ENCODE measurements at regions not wholly inside any gene's neighbourhood (a gene's known extent, or its start where the extent isn't known, plus 50 kb on each side); places are given as distances from the start of the nearest gene placed in this dataset.
"Not testable (repeated sequence)": the region's sequence is repeated elsewhere in the genome, so short reads cannot be mapped to it uniquely, and the experiment has no call there.

DNA sequence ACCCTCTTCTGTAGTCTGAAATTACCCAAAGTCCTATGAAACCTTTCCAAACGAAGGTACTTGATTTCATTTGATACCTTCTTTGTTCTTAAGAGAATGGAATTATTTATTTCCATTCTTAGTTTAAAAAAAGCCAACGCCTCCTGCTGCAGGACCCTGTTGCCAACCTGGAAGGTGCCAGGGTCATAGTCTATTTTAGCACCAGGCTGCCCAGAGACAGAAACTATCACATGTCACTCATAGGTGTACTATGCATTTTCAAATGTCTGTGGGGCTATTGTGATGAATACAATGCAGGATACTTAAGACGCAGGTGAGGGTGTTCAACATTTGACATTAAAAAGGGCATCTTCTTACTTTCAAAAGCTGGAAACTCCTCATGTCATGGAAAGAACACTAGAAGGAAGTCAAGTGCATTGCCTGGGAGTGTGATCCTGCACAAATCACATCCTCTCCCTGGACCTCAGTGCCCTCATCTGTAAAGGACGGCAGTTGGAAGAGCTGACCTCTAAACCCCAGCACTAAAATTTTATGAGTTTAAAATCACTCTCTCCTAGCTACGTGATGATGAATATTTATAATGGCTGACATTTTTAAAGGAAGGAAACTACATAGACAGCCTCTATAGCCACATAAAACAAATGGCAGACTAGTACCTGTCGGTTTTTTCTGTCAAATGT lies 107.3 kb upstream of the SYT6 start:
- DNase-seq: no peak

DNA sequence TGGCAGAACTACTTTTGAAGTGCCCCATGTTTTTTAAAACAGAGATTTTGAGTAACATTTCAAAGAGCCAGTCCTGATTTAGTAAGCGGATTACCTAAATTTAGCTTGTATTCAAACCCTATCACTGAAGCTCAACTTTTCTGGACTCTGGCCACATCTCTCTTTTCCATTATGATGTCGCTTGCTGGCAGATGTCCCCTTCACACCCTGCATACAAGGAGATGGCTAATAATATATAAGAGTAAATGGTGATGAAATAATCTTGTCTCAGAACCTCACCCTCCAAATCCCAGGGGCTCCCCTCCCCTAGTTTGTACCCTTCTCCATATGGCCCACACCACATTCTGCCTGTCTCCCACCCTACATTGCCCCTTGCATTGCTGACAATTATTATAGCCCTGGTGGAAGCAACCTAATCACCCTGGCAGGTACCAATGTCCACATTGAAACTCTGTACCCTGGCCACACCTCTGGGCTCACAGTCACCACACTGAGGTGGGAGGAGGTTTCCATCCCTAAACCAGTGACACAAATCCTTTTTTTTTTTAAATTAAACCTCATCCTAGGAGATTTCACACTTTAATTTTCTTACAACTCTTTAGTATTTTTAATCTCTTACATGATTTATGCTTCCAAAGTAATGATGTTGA lies 106.0 kb upstream of the SYT6 start:
- no peak for DNase-seq

DNA sequence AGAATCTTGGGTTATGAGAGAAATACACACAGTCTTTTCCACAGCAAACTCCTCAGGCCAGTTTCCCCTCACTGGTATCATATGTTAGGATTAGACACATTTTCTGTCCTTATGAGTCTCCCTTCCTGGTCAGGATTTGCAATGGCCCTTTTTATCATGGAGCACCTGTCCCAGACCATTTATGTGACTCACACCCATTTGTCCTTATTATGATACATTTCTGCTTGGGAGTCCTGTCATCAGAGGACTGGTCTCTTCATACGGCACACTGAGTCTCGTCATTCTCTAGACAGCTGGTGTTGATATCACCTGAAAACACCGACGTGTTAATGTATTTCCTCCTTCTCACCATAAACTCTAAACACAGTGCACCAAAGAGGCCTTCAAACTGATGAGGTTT lies 105.0 kb upstream of the SYT6 start:
- DNase-seq: no peak

DNA sequence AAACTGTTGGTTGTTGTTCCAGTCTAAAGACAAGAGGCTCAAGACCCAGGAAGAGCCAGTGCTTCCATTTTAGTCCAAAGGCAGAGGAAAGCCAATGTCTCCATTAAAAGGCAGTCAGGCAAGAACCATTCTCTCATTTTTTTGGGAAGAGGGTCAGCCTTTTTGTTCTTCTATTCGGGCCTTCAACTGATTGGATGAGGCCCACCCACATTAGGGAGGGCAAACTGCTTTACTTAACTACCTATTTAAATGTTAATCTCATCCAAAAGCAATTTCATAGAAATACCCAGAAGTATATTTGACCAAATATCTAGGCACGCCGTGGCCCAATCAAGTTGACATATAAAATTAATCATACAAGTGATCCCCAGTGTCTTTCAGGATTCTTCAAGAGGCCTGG lies 104.4 kb upstream of the SYT6 start:
- no peak for DNase-seq

DNA sequence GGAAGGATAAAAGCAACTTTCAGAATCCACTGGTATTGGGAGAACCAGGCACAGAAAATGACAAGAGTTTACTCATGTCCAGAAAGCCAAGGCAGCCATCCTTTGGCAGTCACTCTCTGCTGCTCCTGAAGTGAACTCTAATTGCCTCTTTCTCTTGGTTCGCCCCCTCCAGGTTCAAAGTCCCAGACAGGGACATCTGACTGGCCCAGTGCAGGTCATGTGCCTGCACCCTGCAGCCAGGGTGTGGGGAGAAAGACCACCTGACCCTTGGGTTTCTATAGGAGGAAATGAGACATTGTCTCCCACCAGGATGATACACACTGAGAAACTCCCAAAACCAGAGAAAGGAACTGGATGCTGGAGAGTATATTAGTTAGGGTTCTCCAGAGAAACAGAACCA lies 103.9 kb upstream of the SYT6 start:
- no peak for DNase-seq

DNA sequence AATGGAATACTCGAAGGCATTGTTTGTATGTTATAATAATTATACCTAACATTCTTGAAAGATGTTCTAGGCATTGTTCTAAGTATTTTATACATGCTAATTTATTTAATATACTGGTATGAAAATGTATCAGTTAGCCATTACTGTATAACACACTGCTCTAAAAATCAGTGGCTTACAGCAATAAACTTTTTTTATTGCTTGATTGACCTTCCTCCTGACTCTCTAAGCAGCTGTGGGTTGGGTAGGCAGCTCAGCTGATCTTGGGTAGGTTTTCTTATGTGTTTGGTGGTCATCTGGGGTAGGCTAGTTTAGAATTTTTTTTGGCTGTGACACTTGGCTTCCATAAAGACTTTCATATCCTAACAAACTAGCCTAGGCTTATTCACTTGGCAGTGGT lies 100.2 kb upstream of the SYT6 start:
- no peak for DNase-seq

DNA sequence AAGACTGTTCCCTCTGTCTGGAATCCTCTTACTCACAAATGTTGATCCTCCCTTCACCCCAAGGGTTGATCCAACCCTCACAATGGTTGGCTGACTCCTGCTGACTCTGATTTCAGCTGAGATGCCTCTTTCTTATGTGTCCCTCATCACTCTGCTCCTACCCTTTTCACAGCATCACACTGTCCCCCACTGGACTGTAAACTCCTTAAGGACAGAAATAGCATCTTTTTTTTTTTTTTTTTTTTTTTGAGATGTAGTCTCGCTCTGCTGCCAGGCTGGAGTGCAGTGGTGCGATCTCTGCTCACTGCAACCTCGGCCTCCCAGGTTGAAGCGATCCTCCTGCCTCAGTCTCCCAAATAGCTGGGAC lies 97.9 kb upstream of the SYT6 start:
- DNase-seq: no peak

DNA sequence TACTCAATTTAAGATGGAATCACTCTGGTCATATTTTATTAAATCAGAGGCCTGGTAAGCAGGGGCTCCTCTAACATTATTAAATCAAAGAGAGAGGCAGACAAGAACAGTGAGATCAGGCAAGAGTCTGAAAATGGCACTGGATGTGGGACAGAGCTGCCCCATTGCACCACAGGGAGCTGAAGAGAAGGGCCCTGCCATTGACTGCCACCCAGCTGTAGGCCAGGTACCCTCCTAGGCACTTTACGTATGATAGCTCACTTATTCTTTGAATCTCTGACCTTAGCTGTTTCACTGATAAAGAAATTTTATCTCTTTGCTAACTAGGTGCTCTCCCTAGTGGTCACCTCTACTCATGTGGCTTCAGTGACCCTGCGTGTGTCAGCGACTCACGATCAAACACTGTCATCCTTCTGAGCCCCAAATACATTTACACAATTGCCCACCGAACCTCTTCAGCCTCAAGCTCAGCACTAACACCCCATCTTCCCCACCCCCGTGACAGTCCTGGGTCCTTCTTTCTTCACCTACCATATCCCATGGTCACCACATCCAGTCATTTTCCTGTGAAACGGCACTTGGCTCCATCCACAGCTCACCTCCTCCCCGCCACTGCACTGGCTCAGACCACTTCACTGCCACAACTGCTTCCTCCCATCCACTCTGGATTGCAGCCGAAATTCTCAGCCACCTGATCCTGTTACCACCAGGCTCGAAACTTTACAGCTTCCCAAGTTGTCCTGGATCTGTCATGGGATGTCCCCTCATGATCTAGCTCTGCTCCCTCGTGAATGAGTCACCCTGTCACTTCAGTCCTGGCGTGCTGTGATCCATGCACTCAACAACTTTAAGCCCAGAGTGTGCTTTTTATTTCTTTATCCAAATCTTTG lies 97.3 kb upstream of the SYT6 start:
- no peak for DNase-seq

DNA sequence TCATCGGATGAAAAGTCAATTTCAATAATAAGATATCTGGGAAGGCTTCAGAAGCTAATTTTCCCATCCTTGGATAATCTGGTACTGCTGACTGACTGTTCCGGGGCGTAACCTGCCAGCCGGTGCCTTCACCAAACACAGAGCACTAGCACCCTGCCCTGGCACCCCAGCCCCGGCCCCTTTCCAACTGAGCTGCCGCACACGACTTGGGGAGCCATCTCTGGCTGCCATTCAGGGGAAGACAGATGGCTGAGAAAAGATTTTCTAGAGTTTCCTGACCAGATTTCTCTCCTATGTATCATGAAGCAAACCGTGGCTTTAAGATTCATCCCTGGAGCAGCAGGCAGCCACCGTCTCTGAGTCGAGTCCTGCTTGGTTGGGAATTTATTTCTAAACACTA lies 96.0 kb upstream of the SYT6 start:
- DNase-seq: no peak

DNA sequence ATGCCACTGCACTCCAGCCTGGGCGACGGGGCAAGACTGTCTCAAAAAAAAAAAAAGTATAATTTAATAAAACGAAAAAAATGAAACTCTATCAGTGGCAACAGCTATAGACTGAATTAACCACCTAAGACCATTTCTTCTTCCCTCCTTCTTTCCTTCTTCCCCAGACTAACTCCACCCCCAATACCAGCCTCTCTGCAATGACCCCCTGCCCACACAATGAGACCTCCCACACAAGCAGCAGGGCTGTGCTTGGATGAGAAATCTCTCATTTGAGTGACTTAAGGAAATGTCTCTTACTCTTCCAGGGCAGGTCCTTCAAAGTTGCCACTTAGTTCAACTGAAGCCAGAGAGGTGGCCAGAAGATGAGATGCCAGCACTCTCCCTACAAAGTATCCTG lies 94.5 kb upstream of the SYT6 start:
- DNase-seq: no peak

DNA sequence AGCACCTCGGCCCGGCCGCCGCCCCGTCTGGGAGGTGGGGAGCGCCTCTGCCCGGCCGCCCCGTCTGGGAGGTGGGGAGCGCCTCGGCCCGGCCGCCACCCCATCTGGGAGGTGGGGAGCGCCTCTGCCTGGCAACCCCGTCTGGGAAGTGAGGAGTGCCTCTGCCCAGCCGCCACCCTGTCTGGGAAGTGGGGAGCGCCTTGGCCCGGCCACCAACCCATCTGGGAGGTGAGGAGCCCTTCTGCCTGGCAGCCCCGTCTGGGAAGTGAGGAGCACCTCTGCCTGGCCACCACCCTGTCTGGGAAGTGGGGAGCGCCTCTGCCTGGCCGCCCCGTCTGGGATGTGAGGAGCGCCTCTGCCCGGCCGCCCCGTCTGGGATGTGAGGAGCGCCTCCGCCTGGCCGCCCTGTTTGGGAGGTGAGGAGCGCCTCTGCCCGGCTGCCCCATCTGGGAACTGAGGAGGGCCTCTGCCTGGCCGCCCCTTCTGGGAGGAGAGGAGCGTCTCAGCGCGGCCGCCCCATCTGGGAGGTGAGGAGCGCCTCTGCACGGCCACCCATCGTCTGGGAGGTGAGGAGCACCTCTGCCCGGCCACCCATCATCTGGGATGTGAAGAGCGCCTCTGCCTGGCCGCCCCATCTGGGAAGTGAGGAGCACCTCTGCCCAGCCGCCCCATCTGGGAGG lies 89.0 kb upstream of the SYT6 start:
- DNase-seq: not testable (repeated sequence)

DNA sequence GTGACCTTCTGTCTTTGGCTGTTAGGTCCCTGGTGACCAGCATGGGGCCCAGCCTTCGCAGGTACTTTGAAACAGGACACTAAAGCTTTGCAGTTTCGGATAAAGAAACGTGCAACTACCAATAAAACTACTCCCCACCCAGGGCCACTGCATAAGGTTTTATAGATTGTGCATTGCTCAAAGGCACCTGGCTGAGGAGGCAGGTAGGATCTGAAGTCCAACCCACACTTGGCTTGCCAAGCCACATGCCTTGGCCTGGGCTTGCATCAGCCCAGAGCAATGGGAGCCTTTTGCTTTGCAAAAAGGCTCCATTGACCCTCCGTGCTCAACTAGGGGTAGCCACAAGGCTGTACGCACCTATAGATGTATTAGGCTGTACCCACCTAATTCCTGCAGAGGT lies 84.4 kb upstream of the SYT6 start:
- DNase-seq: no peak

DNA sequence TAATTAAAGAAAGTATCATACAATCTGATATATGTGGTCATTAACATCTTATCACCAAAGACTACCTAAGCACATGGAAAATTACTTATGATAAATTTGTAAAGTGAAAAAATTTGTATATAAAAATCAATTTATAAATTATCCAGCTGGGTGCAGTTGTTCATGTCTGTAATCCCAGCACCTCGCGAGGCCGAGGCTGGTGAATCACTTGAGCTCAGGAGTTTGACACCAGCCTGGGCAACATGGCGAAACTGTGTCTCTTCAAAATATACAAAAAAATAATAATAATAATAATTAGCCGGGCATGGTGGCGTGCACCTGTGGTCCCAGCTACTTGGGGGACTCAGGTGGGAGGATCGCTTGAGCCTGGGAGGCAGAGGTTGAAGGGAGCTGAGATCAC lies 82.8 kb upstream of the SYT6 start:
- DNase-seq: no peak

DNA sequence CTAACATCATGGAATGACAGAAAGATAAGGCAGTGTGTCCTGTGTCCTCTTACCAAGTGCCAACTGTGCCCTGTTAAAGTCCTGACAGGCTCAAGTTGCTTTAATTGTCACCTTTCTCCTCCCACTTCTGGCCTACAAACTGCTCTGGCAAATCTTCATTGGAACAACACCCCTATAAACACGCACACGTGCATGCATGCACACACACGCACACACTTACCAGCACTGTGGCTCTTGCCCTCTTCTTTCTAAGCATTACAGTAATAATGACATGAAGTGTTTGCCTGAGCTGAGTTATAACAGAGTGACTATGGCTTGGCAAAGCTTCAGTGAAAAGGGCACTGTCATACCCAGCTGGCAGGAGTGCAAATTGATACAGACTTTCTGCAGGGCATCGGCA lies 82.3 kb upstream of the SYT6 start:
- DNase-seq: peak; percentile 89

DNA sequence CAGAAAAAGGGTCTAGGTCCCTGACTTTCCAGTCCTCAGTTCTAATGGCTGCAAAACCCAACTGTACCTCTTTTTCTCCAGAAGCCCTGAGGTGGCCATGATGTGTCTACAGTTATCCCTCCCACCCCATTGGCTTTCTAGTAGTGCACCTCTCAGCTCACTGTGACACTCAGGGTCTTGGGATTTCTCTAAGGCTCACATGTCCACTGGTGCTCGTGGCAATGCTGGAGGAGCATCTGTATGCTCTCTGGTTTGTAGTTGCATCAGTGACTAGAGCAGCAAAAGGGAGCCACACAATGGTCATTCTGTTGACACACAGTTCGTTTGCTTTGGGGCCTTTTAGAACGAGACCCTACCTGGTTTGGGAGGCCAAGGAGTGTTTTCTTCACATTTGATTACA lies 81.6 kb upstream of the SYT6 start:
- DNase-seq: no peak

DNA sequence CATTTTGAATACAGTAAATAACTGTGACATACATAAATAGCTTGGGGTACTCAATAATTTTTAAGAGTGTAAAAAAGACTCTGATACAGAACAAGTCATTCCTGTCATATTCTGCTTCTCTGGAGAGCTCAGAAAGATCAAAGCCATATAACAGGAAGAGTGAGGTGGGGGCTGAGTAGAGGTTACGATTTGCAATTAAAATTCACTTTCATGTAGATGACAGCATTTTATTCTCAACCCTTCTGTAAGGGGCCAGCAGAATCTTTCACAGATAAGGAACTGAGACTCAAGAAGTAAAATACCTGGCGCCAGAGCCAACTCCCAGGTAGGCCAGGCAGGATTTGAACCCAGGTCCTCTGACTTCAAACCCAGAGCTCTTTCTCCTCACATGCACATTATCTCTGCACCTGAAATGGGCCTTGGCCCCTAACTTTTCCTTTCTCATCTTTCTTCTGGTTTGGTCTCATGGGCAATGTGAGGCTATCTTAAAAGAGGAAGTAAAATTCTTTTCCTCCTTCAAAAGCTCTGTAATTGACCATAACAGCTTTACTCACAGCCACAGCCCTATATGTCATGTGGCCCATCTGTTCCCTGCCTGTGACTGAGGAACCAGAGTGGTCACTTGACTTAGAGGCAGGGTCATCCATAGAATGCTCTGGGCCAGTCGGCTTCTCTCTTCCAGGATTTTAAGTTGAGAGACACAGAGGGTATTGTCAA lies 80.9 kb upstream of the SYT6 start:
- DNase-seq: no peak

DNA sequence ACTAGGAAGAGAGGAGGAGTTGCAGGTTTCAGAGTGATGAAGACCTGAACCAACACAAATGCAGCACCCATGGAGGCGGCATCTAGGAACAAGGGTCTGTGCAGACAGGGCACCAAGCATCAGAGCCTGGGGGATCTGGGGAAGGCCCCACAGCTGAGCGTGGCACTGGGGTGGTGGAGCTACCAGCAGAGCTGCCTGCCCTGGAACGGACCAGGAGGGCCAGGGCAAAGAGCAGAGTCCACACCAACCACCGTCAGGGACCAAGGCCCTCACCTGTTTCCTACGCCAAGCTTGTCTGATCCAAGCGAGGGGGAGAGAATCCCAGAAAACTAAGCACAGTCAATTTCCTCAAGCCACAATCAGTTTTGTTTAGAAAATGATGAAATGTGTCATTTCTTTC lies 79.0 kb upstream of the SYT6 start:
- DNase-seq: no peak

DNA sequence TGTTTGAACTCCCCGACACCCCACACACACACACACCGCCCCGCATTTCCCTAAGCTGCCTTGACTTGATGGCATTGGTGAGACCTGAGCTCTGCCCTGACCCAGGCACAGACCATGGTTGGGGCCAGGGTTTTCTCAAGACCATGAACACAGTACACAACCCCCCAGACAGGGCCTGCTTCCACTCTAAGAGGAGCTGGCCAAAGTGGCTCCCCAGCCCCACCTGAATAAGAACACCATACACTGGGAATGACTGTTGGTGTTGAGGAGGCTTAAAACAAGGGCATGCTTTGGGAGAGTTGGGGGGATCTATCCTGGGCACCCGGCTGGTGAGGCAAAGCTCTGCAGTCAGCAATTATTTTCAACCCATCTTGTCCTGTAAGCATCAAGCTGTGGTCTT lies 77.6 kb upstream of the SYT6 start:
- DNase-seq: no peak

DNA sequence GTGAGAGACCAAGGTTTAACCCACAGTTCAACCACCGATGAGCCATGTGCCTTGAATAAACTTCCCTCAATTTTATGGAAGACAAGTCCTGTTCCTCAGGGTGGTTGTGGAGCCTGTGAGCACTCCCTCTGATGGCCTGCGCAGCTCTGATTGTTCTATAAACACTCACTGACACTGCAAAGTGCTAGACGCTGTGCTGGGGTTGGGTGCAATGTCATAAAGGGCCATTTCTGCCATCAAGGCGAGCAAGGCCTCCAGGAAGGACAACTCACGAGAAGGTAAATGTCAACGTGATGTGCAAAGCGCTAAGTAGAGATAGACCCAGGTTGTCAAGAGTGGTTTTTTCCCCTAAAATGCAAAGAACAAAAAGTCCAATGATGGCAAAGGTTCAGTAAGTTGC lies 75.7 kb upstream of the SYT6 start:
- DNase-seq: no peak

DNA sequence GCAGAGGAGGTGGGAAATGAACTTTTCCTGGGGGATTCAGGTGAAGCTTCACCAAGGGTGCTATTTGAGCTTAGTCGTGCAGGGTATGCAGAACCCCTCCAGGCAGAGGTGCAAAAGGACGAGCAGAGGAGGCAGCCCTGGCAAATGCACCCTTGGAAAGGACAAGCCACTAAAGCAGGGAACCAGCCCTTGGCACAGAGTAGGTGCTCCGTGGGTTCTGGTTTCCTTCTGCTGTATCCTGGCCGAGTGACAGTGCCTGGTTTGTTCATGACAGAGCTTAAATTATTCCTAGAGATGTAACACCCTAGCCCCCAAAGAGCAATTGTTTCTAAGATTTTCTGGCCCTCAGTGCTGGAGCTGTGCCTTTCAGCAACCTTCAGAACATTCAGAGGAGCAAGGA lies 73.4 kb upstream of the SYT6 start:
- no peak for DNase-seq

DNA sequence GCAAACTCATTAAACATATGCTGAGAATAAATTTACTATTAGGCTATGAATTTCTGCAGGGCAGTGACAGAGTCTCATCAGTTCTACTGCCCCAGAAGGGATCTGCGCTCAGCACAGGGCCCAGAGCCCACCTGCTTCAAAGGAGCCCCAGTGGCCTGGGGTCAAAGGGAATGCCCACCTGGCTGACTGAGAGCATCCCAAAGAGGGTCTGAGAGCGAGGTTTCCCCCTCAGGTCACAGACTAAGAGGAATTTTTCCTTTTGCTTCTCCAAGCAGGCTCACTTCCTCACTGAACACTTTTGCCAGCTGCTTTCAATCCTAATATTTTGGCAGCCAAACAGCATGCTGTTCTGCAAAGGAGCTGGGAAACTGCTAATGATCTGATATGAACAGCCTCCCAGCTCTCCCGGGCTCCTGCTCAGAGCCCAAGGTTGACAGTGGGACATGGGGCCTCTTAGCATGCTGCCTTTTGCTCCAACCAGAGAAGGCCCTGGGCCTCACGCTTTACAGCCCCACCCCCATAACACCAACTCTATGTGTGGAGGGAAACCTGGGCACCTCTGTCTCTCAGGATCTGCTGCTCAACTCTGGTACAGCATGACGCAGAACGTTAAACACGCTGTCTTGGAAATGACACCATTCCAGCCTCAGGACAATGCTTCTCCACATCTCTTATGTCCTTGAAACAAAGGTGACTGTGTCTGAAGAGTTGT lies 70.7 kb upstream of the SYT6 start:
- peak; percentile 74 for DNase-seq

DNA sequence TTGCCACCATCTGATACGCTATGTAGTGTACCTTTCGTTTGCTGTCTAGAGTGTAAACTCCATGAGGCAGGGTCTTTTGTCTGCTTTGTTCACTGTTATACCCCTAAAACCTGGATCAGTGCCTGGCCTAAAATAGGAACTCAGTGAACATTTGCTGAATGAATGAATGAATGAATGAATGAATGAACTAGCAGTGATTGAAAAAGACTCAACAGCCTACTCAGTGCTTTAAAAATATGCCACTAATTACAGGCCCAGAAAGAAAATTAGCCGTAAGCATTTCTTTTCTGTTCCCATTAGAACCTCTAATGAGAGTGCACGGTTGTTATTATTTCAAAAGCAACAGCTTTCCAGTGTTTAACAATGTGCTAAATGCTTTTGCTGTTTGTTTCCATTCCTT lies 69.3 kb upstream of the SYT6 start:
- DNase-seq: no peak
